HCT116 (cell line): ENCODE measurements at regions not wholly inside any gene's neighbourhood (a gene's known extent, or its start where the extent isn't known, plus 50 kb on each side); places are given as distances from the start of the nearest gene placed in this dataset.

Experiments used
- CTCF ChIP-seq, 3 experiments: fragments of 200-600 bp in 1 of 3; sonication (generic) in 1 of 3; IDR thresholded peaks in 2 of 3; conservative IDR thresholded peaks in 1 of 3; 2 replicates each; pipeline ENCODE4 v1.5.1; 2012 to 2017; ENCODE audit warnings: low read depth in 2 of 3, low read length in 2 of 3, antibody characterized with exemption in 1 of 3, borderline replicate concordance in 1 of 3, control low read depth in 1 of 3, mild to moderate bottlenecking in 1 of 3, mixed read lengths in 1 of 3, mixed run types in 1 of 3, moderate library complexity in 1 of 3; ENCODE audit not compliant: insufficient read depth in 1 of 3
- ELF1 ChIP-seq: IDR thresholded peaks from 2 replicates; pipeline ENCODE4 v1.6.1; 2012; ENCODE audit warnings: low read depth, borderline replicate concordance
- EZH2 ChIP-seq: fragments of 200-600 bp; sonication (generic); IDR thresholded peaks from 2 replicates; pipeline ENCODE4 v1.6.1; 2017; ENCODE audit warnings: antibody characterized with exemption, mixed run types
- EZH2phosphoT487 ChIP-seq: fragments of 200-600 bp; IDR thresholded peaks from 2 replicates; pipeline ENCODE4 v1.6.1; 2018; ENCODE audit warnings: antibody characterized with exemption, borderline replicate concordance
- FOSL1 ChIP-seq: IDR thresholded peaks from 2 replicates; pipeline ENCODE4 v1.6.1; 2012; ENCODE audit warnings: low read depth
- POLR2A ChIP-seq: IDR thresholded peaks from 2 replicates; pipeline ENCODE4 v1.7.0; 2011; ENCODE audit warnings: borderline replicate concordance; ENCODE audit not compliant: insufficient read depth, insufficient read length; ENCODE audit errors: extremely low read depth
- POLR2AphosphoS5 ChIP-seq: IDR thresholded peaks from 2 replicates; pipeline ENCODE4 v1.6.1; 2011; ENCODE audit warnings: mild to moderate bottlenecking, low read depth, low read length, moderate library complexity
- REST ChIP-seq: IDR thresholded peaks from 2 replicates; pipeline ENCODE4 v1.6.1; 2012; ENCODE audit warnings: low read depth
- SP1 ChIP-seq: IDR thresholded peaks from 2 replicates; pipeline ENCODE4 v1.6.1; 2012; ENCODE audit warnings: low read depth
- YY1 ChIP-seq: IDR thresholded peaks from 2 replicates; pipeline ENCODE4 v1.6.1; 2011; ENCODE audit warnings: low read length, low read depth, moderate library complexity, mild to moderate bottlenecking; ENCODE audit not compliant: insufficient replicate concordance; ENCODE audit errors: extremely low read depth
- ZFX ChIP-seq: fragments of 450-650 bp; IDR thresholded peaks from 2 replicates; pipeline ENCODE4 v1.6.1; 2017

GRCh38 chr6:170176136-170176897 lies 114.6 kb downstream of the DLL1 start:
- no peak for TF ChIP-seq FOSL1
- no peak for TF ChIP-seq ELF1
- TF ChIP-seq CTCF (IDR thresholded peaks at IDR 0.05 in 2 of 3, conservative IDR thresholded peaks at IDR 0.05 in 1 of 3; ENCODE audit: borderline replicate concordance in 1 of 3, insufficient read depth in 1 of 3, low read depth in 2 of 3, low read length in 2 of 3), result no peak
- TF ChIP-seq YY1, result no peak
- TF ChIP-seq EZH2, result no peak
- no peak for TF ChIP-seq EZH2phosphoT487
- no peak for TF ChIP-seq POLR2AphosphoS5
- no peak for TF ChIP-seq POLR2A
- no peak for TF ChIP-seq REST
- no peak for TF ChIP-seq ZFX
- TF ChIP-seq SP1, result no peak
